Vagina (tissue), 2 donors: ENCODE measurements at regions not wholly inside any gene's neighbourhood (a gene's known extent, or its start where the extent isn't known, plus 50 kb on each side); places are given as distances from the start of the nearest gene placed in this dataset.

Experiments used
- POLR2A ChIP-seq, 2 donors: fragments of 450-650 bp; IDR thresholded peaks; one replicate each; pipeline ENCODE4 v1.6.1; 2017; ENCODE audit warnings: antibody characterized with exemption in 2 of 2, mild to moderate bottlenecking in 2 of 2, moderate library complexity in 2 of 2
- POLR2AphosphoS5 ChIP-seq, 2 donors: sonication (generic); formaldehyde crosslinking; IDR thresholded peaks; one replicate each; pipeline ENCODE4 v1.9.0; 2017; ENCODE audit warnings: antibody characterized with exemption in 2 of 2, mild to moderate bottlenecking in 2 of 2, low read depth in 1 of 2; ENCODE audit not compliant: insufficient read depth in 1 of 2
- TF ChIP-seq, protein P1 (sequence below), 3 experiments: fragments of 450-650 bp in 2 of 3; fragments of 200-600 bp in 1 of 3; sonication (generic) in 1 of 3; IDR thresholded peaks; one replicate each; pipeline ENCODE4 v1.5.1; 2017 to 2019; ENCODE audit warnings: antibody characterized with exemption in 3 of 3, mild to moderate bottlenecking in 2 of 3, moderate library complexity in 2 of 3

DNA sequence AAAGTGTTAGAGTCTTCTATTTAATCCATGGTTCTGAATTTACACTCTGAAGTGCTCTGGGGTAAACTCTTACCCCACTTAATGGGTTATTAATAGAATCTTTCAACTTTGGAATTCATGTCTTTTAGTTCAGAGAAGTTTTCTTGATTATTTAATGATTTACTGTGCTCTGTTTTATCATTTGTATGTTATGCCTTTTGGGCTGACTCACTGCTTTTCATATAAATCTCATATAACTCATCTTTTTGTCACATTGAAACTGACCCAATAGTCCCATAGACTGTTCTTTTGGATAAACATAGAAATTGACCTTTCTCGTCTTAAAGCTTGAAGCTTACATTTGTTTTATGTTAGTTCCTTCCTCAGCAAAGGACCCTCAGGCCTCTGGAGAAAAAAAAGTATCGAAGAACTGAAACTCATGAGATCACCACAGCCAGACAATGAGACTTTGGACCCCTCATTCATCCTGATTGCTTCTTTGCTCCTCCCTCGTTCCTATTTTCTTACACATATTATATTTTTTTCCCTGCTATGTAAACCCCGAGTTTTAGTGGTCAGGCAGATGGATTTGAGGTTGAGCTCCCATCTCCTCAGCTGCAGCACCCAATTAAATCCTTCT lies 229.1 kb upstream of the CBLB start:
- no peak for TF ChIP-seq POLR2A (IDR thresholded peaks at IDR 0.05)
- TF ChIP-seq, protein P1, sequence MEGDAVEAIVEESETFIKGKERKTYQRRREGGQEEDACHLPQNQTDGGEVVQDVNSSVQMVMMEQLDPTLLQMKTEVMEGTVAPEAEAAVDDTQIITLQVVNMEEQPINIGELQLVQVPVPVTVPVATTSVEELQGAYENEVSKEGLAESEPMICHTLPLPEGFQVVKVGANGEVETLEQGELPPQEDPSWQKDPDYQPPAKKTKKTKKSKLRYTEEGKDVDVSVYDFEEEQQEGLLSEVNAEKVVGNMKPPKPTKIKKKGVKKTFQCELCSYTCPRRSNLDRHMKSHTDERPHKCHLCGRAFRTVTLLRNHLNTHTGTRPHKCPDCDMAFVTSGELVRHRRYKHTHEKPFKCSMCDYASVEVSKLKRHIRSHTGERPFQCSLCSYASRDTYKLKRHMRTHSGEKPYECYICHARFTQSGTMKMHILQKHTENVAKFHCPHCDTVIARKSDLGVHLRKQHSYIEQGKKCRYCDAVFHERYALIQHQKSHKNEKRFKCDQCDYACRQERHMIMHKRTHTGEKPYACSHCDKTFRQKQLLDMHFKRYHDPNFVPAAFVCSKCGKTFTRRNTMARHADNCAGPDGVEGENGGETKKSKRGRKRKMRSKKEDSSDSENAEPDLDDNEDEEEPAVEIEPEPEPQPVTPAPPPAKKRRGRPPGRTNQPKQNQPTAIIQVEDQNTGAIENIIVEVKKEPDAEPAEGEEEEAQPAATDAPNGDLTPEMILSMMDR (IDR thresholded peaks at IDR 0.05), result no peak
- TF ChIP-seq POLR2AphosphoS5 (IDR thresholded peaks at IDR 0.05; ENCODE audit: insufficient read depth in 1 of 2, low read depth in 1 of 2), result no peak
